GM19395 (cell line): ENCODE measurements at regions not wholly inside any gene's neighbourhood (a gene's known extent, or its start where the extent isn't known, plus 50 kb on each side); places are given as distances from the start of the nearest gene placed in this dataset.
"Not testable (repeated sequence)": the region's sequence is repeated elsewhere in the genome, so short reads cannot be mapped to it uniquely, and the experiment has no call there.

ENCODE experiments used
- ATAC-seq: cut with Tn5 transposase; IDR thresholded peaks from one replicate; pipeline ENCODE4 v1.9.1; 2021; ENCODE audit warnings: mild to moderate bottlenecking, moderate library complexity; ENCODE audit not compliant: unreplicated experiment

GRCh38 chr10:28387140-28387539 is 84.3 kb upstream of the MPP7 start:
- no peak for ATAC-seq

- ATAC-seq: no peak
These were observed 88.4 kb upstream of the MPP7 start for GRCh38 chr10:28391283-28391682.

DNA sequence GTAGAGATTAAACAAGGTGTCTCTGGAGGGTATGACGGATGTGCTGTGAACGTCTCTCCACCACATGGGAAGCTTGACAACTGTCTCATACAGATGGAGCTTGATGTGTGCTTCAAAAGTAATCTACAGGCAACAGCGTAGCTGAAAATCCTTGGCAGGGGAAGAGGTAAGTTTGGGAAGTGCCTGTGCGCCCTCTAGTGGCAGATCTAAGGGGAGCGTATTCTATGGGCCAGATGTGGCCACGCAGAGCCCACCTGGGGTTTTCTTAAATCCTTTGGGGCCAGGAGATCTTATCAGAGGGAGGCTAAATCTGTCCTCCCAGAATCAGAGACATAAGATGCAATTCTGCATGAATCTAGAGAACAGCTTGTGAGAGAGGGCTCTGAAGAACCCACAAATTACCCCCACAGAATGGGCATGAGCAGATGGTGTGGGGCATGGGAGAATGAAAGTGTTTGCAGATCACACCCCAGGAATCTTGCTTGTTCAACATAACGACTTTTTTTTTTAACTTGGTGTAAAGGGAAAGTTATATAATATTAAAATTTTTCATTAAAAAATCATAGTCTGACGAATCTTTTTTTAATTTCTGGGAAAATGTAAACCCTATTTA is 91.2 kb upstream of the MPP7 start:
- no peak for ATAC-seq

DNA sequence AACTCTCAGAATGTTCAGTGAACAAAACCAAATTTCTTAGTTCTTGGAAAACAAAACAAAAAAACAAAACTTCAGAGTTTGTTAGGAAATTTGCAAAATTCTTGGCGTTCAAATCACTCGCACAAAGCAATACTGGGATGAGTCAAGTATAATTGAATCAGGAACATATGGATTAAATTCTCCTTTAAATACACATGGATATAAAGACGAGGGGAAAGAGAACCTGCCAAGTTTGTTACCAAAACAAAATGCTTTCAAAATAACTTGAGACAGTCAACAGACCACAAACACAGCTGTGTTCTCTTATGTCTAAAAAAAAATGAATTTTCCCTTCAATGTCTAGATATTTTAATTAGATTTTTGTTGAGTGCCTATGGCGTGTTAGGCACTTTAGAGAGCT is 93.5 kb upstream of the MPP7 start:
- no peak for ATAC-seq

- ATAC-seq: no peak
These were observed 94.4 kb upstream of the MPP7 start for GRCh38 chr10:28397229-28397628.

DNA sequence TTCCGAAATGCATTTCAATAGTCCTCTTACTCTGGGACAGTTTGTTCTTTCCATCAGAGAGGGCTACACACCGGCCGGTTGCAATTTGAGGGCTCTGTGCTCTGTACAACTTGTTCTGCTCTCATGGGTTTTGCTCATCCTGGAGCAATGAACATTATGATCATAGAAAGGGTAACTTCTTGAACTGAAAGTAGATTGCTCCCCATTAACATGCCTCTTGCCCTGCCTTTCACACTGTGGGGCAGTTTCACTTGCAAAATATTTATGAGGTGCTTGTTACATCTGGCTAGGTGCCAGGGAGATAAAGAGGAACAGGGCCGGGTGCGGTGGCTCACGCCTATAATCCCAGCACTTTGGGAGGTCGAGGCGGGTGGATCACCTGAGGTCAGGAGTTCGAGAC is 97.3 kb upstream of the MPP7 start:
- no peak for ATAC-seq

- no peak for ATAC-seq
These were observed 97.8 kb upstream of the MPP7 start for GRCh38 chr10:28400681-28401080.

DNA sequence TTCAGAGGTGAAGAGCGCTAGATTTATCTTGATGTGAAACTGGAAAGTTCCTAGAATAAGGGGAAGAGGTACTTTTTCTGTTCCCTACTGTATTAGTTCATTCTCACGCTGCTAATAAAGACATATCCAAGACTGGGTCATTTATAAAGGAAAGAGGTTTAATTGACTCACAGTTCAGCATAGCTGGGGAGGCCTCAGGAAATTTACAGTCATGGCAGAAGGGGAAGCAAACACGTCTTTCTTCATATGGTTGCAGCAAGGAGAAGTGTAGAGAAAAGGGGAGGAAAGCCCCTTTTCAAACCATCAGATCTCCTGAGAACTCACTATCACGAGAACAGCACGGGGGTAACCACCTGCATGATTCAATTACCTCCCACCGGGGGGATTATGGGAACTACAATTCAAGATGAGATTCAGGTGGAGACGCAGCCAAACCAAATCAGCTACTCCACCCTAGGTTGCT is 99.8 kb upstream of the MPP7 start:
- ATAC-seq: not testable (repeated sequence)

GRCh38 chr10:28403090-28403489 is 100.2 kb upstream of the MPP7 start:
- ATAC-seq: no peak

- ATAC-seq: no peak
These were observed 105.4 kb upstream of the MPP7 start for GRCh38 chr10:28408237-28408777.

DNA sequence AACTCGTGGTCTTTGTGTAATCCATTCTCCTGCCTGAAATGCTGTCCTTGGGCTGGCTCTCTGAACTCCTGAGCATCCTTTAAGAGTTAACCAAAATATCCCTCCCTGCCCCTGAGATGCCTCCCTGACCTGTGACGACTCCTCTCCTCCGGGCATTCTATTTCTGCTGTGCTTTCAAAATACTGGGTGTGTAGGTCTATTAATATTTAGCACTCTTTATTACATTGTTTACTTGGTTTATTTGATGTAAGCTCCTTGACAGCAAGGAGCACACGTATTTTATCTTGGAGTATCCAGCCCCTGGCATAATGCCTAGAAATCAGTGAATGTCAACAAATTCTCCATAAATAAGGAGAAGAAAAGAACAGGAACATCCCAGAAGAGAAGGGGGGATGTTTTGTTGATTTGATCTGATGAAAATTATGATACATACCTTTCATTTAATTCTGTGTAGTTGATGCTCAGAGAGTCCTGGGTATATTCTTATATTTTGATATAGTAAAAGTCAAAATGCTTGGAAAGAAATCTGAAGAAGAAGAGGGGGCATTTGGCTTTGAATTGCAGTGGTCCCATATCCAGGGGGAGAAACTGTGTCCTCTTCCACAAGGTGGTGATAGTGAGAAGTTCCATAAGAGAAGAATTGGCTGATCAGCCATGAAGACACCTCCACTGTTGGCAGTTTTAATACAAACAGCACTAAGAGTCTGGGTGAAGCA is 107.7 kb upstream of the MPP7 start:
- ATAC-seq: no peak

DNA sequence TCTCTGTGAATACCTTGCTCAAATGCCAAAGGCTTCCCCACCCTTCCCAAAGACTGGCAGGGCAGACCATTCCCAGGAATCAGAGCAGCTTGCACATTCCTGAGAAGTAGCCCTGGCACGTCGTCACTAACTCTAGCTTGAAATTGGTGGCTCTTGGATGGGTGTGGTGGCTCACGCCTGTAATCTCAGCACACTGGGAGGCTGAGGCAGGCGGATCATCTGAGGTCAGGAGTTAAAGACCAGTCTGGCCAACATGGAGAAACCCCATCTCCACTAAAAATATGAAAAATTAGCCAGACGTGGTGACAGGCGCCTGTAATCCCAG is 108.2 kb upstream of the MPP7 start:
- no peak for ATAC-seq

- no peak for ATAC-seq
These were observed 108.8 kb upstream of the MPP7 start for GRCh38 chr10:28411648-28412047.

- ATAC-seq: no peak
These were observed 114.8 kb upstream of the WAC start for GRCh38 chr10:28418069-28418468.

DNA sequence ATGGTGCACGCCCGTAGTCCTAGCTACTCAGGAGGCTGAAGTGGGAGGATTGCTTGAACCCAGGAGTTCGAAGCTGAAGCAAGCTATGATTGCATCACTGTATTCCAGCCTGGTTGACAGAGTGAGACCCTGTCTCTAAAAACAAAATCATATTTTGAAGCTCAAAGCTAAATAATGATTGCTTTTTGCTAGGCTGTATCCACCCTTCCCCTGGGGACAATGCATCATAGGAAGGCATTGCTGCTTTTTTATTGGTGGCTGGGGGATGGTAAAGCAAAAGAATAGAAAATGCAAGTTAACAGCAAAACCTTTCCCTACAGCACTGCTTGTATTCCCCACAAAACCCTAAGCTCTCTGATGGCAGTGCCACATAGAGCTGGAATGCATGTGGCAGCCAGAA is 107.5 kb upstream of the WAC start:
- no peak for ATAC-seq

GRCh38 chr10:28426392-28427159 is 106.3 kb upstream of the WAC start:
- ATAC-seq: no peak

- no peak for ATAC-seq
These were observed 105.5 kb upstream of the WAC start for GRCh38 chr10:28427376-28427775.

- ATAC-seq: no peak
These were observed 103.9 kb upstream of the WAC start for GRCh38 chr10:28429045-28429444.

DNA sequence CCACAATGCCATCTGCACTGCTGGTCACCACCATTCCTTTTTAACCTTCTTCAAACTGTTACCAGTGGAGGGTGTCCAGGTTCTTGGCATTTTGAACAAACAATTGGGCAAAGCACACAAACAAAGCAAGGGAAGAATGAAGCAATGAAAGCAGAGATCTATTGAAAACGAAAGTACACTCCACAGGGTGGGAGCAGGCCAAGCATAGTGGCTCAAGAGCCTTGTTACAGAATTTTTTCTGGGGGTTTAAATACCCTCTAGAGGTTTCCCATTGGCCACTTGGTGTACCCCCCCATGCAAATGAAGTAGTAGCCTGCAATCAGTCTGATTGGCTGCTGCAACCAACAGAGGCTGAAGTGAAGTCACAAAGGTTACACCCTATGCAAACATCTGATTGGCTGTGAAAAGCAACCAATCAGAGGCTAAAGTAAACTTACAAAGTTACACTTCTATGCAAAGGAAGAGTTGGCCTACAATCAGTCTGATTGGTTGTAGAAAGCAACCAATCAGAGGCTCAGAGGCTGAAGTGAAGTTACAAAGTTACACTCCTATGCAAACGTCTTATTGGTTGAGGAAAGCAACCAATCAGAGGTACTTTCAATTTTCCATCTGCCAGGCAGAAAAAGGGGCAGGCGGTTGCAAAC is 103.2 kb upstream of the WAC start:
- no peak for ATAC-seq

- ATAC-seq: no peak
These were observed 101.8 kb upstream of the WAC start for GRCh38 chr10:28431139-28431538.

GRCh38 chr10:28432210-28432676 is 100.7 kb upstream of the WAC start:
- ATAC-seq: peak; percentile 78
